ENCODE measurements at regions not wholly inside any gene's neighbourhood (a gene's known extent, or its start where the extent isn't known, plus 50 kb on each side); places are given as distances from the start of the nearest gene placed in this dataset.

DNA sequence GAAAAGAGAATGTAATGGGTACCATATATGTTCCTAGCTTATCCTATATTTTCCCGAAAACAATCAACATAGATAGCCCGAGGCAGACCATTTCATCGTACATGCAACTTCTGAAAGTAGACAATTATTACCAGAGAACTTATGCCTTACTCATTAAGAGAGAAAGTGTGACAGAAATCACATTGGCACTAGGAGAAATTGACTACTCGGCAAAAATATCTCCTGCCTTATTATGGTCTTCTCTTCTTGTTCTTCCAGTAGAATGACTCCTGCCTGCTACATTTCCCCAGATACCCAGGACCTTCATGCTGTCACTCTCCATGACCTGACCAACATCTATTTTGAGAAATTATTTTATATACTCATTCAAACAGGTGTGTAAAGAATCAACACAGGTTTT is 1015.7 kb downstream of the TUSC7 start:
- TF ChIP-seq, protein P1, sequence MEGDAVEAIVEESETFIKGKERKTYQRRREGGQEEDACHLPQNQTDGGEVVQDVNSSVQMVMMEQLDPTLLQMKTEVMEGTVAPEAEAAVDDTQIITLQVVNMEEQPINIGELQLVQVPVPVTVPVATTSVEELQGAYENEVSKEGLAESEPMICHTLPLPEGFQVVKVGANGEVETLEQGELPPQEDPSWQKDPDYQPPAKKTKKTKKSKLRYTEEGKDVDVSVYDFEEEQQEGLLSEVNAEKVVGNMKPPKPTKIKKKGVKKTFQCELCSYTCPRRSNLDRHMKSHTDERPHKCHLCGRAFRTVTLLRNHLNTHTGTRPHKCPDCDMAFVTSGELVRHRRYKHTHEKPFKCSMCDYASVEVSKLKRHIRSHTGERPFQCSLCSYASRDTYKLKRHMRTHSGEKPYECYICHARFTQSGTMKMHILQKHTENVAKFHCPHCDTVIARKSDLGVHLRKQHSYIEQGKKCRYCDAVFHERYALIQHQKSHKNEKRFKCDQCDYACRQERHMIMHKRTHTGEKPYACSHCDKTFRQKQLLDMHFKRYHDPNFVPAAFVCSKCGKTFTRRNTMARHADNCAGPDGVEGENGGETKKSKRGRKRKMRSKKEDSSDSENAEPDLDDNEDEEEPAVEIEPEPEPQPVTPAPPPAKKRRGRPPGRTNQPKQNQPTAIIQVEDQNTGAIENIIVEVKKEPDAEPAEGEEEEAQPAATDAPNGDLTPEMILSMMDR (IDR thresholded peaks at IDR 0.05; ENCODE audit: control extremely low read depth, extremely low read depth, low read depth, missing control alignments): no peak
- ChIA-PET POLR2A (no interaction called here), CTCF (no interaction called here)
- no peak for DNase-seq (ENCODE audit: extremely low spot score)

DNA sequence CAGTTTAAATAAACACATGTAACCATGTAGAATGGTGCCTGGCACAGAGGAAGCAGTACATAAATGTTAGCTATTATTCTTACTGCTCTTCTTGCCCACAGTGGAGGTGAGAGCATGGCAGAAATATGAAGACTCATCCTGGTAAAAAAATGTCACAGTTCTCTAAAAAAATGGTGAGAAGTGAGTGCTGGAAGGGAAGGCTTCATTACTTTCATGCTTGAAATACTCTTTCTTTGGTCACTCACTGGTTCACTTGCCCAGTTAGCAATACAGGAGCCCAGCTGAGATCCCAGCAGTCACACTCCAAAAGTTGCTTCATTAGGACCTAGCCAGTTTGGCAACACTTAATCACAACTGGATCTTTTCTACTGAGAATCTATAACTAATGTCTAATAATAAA is 1017.2 kb downstream of the TUSC7 start:
- no peak for DNase-seq (ENCODE audit: extremely low spot score)
- ChIA-PET POLR2A (no interaction called here), CTCF (interaction anchor here (1.3 kb wide), 2 partner anchors 8 to 11 kb away, joined by 4 to 5 read pairs; no protein-coding TSS in a partner anchor)

DNA sequence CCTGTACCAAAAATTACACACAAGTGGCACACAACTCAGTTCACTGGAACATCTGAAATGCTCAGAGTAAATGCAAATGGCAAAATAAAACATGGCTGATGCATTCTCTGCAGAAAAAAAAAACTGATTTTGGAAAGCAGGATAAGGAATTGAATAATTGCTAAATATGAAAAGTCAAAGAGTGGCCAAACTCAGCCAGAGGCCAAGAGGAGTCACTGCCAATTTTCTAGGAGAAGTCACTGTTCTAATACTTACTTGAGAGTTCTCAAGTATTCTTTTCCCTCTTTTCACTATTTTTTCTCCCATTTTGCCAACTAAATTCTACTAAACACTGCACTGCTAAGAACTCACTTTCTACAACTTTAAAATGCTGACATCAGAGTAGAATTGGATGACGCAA is 1018.6 kb downstream of the TUSC7 start:
- POLR2A ChIA-PET: no interaction called here
- TF ChIP-seq, protein P1 (IDR thresholded peaks at IDR 0.05; ENCODE audit: control extremely low read depth, extremely low read depth, low read depth, missing control alignments): no peak
- no peak for DNase-seq (ENCODE audit: extremely low spot score)
- CTCF ChIA-PET: no interaction called here

More for the DNA sequence above, 1017.2 kb downstream of the TUSC7 start:
- TF ChIP-seq, protein P1 (IDR thresholded peaks at IDR 0.05; ENCODE audit: control extremely low read depth, extremely low read depth, low read depth, missing control alignments): no peak

DNA sequence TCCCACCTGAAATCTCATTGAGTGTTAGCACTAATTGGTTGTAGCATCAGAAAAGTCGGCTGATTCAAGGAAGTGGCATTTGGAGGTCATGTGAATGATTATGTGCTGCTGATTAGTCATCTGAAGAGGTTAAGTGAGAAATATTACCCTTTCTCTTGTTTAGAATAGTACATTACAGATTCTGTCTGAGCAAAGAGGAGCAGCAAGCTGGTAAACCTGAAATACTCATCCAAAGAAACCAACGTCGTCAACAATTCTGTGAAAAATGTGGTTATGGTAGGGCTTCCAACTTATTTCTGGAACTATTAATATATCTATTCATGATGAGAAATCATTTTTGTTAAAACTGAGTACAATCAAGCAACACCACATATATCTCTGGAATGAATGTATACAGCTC is 1024.9 kb downstream of the TUSC7 start:
- DNase-seq (ENCODE audit: extremely low spot score): no peak
- TF ChIP-seq, protein P1 (IDR thresholded peaks at IDR 0.05; ENCODE audit: control extremely low read depth, extremely low read depth, low read depth, missing control alignments): no peak
- CTCF ChIA-PET: interaction anchor here (1.1 kb wide), 1 partner anchor 14 kb away, joined by 5 read pairs; no protein-coding TSS in a partner anchor
- POLR2A ChIA-PET: no interaction called here

DNA sequence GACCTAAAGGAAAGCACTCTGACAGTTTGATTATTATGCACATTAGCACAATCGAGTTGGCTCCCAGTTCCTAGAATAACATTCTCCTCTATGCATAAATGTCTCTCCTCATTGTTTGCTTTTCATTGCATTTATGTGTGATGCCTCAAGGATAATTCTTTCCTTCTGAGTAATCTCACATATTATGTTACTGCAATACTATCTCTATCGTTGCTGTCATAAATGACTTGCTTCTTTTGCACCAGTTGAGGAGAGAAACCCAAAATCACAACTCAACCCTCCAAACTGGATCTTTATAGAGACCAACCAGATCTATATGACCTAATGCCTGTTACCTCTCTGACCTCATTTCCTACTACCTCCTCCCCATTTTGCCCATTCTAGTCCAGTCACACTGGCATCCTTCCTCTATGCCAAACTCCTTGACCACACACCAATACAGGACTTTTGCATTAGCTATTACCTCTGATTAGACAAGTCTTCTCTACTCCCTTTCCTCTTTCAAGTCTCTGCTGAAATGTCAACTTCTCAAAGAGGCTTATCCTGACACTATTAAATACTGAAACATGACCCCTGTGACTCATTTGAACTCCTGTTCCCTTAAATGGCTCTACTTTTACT is 1026.0 kb downstream of the TUSC7 start:
- no peak for DNase-seq (ENCODE audit: extremely low spot score)
- CTCF ChIA-PET: no interaction called here
- POLR2A ChIA-PET: no interaction called here
- TF ChIP-seq, protein P1 (IDR thresholded peaks at IDR 0.05; ENCODE audit: control extremely low read depth, extremely low read depth, low read depth, missing control alignments): no peak

DNA sequence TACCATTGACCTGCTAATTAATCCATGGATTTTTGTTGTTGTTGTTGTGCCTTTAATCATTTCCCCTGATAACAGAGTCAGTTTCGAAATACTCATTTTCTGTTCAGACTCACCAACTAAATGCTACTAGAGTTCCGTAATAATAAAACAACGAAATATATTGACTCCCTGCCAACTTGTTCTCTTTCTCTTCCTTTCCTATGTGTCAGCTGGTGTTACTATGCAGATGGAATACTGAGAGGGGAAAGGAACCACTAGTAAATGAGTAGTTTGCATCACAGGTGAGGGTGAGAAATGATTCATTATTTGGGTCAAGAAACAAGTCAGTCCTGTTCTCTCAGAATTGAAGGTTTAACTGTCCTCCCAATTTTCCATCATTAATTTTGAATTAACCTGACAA is 1027.3 kb downstream of the TUSC7 start:
- DNase-seq (ENCODE audit: extremely low spot score): no peak
- CTCF ChIA-PET: no interaction called here

More for the DNA sequence above, 1027.3 kb downstream of the TUSC7 start:
- POLR2A ChIA-PET: no interaction called here
- TF ChIP-seq, protein P1 (IDR thresholded peaks at IDR 0.05; ENCODE audit: control extremely low read depth, extremely low read depth, low read depth, missing control alignments): no peak
